Kidney glomerular epithelial cell (primary cell): ENCODE measurements at regions not wholly inside any gene's neighbourhood (a gene's known extent, or its start where the extent isn't known, plus 50 kb on each side); places are given as distances from the start of the nearest gene placed in this dataset.

Source experiments
- DNase-seq: peaks from one replicate; lab custom pipeline; 2025; lab: John Stamatoyannopoulos, UW

- no peak for DNase-seq
These were observed 72.8 kb upstream of the CNR1 start for GRCh38 chr6:88238901-88239300.

- no peak for DNase-seq
These were observed 71.9 kb upstream of the CNR1 start for GRCh38 chr6:88238065-88238464.

- no peak for DNase-seq
These were observed 70.6 kb upstream of the CNR1 start for GRCh38 chr6:88236612-88237360.

- no peak for DNase-seq
These were observed 66.6 kb upstream of the CNR1 start for GRCh38 chr6:88232753-88233152.

- DNase-seq, result no peak
These were observed 57.2 kb upstream of the CNR1 start for GRCh38 chr6:88223298-88223697.

GRCh38 chr6:88220493-88220892 is 54.3 kb upstream of the CNR1 start:
- peak; percentile 27 for DNase-seq

- no peak for DNase-seq
These were observed 50.0 kb upstream of the CNR1 start for GRCh38 chr6:88216182-88216581.
